Thyroid gland (tissue), 4 donors: ENCODE measurements at regions not wholly inside any gene's neighbourhood (a gene's known extent, or its start where the extent isn't known, plus 50 kb on each side); places are given as distances from the start of the nearest gene placed in this dataset.

Source experiments
- POLR2A ChIP-seq, 2 donors: fragments of 450-650 bp; IDR thresholded peaks; one replicate each; pipeline ENCODE4 v1.6.1; 2017; ENCODE audit warnings: antibody characterized with exemption in 2 of 2, mild to moderate bottlenecking in 2 of 2, moderate library complexity in 1 of 2
- TF ChIP-seq, protein P1 (sequence below), 6 experiments: fragments of 200-600 bp in 3 of 6; fragments of 450-650 bp in 3 of 6; sonication (generic) in 3 of 6; IDR thresholded peaks; one replicate each; pipeline ENCODE4 v1.5.1; 2016 to 2019; ENCODE audit warnings: antibody characterized with exemption in 6 of 6, mild to moderate bottlenecking in 2 of 6, inconsistent platforms in 1 of 6, moderate library complexity in 1 of 6

DNA sequence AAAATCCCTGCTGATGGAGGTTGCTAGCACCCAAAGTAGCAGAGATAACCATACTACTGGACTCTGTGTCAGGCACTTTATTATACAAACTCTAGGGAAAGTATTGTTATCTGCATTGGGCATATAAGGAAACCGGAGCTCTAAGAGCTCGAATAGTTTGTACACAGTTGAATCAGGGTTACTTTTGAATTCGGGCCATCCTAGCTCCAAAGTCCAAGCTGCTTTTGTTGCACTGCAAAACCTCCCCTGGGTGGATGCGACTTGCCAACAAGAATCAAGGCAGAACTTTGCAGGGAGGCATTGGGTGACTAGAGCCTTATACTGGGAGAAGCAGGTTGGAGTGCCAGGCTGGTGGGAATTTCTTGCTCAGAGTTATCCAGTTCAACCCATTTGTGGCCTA, 435.1 kb downstream of the SPATA31D1 start:
- TF ChIP-seq, protein P1, sequence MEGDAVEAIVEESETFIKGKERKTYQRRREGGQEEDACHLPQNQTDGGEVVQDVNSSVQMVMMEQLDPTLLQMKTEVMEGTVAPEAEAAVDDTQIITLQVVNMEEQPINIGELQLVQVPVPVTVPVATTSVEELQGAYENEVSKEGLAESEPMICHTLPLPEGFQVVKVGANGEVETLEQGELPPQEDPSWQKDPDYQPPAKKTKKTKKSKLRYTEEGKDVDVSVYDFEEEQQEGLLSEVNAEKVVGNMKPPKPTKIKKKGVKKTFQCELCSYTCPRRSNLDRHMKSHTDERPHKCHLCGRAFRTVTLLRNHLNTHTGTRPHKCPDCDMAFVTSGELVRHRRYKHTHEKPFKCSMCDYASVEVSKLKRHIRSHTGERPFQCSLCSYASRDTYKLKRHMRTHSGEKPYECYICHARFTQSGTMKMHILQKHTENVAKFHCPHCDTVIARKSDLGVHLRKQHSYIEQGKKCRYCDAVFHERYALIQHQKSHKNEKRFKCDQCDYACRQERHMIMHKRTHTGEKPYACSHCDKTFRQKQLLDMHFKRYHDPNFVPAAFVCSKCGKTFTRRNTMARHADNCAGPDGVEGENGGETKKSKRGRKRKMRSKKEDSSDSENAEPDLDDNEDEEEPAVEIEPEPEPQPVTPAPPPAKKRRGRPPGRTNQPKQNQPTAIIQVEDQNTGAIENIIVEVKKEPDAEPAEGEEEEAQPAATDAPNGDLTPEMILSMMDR (IDR thresholded peaks at IDR 0.05) = no peak
- no peak for TF ChIP-seq POLR2A (IDR thresholded peaks at IDR 0.05)
